DMS79 treated with DMSO at 0.1 percent for 48 hours (cell line): ENCODE measurements at regions not wholly inside any gene's neighbourhood (a gene's known extent, or its start where the extent isn't known, plus 50 kb on each side); places are given as distances from the start of the nearest gene placed in this dataset.
"Not testable (repeated sequence)": the region's sequence is repeated elsewhere in the genome, so short reads cannot be mapped to it uniquely, and the experiment has no call there.

Source experiments
- DNase-seq: peaks from one replicate; lab custom pipeline; 2025; lab: John Stamatoyannopoulos, UW

DNA sequence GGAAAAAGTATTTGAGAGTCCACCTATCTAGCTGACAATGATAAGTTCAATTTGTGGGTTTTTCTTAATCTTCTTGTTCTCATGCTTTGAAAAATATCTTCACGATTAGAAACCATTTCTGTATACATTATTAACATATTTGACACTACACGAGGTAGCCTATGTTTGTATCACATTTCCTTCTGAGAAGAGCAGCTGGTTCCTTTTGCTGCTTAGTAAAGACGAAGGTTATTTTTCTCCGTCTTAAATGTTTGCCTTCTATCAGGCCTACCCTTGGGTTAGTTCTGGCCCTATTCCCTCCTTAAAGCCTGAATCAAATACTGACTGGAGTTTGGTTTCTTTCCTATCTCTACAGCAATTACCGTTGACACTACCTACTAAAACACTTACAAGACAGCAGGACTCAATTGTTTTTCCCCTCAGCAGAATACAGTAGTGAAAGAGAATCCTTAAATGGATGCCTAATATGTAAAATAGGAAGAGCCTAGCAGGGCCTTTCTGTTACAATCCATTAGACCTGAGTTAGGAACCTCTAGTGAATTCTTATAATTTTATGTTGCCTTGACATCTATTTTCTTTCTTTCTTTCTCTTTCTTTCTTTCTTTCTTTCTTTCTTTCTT is 790.4 kb downstream of the EPHA4 start:
- no peak for DNase-seq

DNA sequence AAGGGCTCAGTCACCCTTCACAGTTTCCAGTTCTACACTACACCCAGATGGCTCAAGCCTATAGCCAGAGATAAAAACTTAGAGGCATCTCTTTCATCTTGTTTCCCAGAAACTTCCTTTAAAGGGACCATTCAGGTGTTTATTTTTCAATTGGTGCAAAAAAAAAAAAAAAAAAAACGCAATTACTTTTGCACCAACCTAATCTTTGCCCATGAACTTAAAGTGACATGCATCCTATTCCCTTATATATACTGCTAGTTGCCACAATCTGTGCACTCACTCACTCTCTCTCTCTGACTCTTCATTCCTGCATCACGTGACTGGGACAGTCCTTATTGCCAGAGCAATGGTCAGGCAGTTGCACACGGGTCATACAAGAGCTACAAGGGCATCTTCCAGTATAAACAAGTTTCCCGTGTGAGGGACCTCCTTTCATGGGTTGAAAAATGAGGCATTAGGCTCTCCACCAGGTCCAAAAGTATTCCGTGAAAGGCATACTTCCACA is 789.4 kb downstream of the EPHA4 start:
- DNase-seq, result no peak

DNA sequence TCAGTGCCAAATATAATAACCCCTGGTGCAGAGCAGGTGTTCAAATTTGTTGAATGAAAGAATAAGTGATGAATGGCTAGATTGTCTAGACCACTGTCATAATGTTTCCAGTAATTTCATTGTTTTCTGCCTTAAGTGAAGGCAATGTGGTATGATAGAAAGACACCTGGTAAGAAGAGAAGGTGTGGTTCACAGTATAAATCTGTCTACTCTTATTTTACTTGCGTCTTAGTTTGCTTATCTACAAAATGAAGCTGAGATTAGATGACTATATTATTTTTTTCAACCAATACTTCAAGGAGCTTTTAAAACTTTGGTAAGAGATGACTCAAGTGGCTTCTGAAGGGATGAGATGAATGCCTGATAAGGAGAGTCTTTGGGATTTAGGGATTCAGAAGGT is 788.4 kb downstream of the EPHA4 start:
- no peak for DNase-seq

DNA sequence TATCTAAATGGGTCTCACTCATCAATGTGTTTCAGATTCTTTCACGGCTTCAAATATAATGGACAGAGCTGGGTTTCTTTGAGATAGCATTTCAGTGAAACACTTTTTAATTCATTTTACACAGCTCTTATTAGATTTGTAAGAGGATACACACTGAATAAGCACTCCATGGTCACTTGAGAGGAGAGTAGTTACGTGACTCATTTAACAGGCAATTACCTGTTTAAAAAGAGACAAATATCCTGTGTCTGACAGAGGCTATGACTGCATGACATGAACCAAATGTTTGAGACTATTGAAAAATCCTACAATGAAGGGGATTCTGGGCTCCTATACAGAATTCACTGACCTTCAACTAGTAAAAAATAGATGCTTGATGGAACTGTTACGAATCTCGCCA is 786.9 kb downstream of the EPHA4 start:
- peak; percentile 83 for DNase-seq

DNA sequence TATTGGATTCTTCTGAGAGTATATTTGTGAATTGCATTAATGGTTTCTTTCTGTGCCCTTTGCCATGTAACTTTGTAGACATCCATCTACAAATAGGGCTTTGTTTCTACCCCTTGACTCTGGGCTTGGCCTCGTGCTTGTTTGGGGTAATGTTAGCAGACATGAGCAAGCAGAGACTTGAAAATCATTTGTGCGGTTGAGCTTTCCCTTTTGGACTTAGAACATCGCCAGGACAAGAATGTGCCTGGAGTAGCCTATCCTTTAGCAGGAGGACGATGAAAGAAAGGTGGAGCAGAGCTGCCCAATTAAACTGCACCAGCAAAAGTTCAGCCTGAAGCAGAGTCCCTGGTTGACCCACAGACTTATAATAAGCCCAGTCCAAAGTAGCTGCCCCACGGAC is 785.9 kb downstream of the EPHA4 start:
- DNase-seq, result no peak

DNA sequence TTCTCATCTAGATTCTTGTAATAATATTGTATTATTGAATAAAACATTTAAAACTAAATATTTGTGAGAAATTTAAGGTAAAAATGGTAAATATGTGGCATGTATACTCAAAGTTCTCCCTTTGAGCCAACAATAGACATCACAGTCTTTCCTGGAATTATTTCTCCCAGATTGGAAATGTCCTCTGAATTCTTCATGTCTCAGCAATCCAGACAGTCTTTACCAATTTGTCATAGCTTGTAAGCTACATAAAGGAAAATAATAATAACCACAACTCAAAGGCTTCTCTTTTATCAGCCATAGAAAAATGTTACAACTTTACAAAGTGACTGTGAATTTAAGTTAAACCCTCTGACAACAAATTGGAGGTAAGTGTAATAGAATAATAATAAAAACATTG is 784.9 kb downstream of the EPHA4 start:
- no peak for DNase-seq

DNA sequence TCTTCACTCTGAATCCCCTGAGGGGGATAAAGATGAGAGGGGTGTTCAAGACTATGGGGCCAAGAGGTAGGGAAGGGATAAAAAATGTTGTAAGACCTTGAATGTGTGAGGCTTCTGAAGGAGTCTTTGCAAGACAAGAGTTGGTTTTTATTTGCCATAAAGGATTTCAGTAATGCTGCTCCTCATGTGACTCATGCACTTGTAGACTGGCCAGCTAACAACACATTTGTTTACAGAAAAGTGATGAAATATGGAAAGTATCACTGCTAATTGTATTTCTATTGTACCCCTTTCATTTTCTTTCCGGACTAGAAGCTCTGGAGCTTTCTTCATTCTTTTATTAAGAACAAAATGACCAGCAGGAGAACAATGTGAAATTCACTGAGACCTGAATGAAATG is 782.1 kb downstream of the EPHA4 start:
- no peak for DNase-seq

DNA sequence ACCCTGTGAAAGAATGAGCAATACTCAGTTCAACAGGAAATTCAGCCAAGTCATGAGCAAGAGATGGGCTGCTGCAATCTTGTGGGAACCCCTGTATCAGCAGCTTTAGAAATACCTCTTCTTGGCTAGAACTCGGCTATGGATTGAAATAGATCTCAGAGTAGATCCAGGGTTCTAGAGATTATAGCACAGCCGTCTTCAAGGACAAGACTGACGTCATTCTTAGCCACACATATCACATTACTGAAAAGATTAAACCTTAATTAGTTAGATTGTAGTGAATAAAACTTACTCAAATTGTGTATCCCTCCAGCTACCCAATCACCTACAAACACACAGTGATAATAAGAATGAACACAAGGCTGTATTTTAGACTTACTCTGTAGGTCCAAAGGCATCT is 776.4 kb downstream of the EPHA4 start:
- no peak for DNase-seq

DNA sequence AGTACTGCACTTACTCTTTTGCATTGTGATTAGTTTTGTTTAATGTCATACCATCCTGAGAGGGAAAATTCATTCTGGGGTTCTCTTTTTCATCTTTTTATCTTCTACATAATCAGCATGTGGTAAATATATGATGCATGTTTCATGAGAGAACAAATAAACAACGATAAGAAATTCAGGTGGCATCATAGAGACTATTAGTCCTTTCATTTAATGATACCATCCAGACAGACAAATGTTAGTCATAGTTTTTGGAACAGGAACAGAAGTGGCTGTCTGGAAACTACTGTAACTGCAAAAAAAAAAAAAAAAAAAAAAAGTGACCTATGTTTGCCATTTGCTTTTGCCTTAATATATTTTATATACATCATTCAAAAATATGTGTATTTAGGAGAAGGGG is 761.0 kb downstream of the EPHA4 start:
- DNase-seq, result no peak

DNA sequence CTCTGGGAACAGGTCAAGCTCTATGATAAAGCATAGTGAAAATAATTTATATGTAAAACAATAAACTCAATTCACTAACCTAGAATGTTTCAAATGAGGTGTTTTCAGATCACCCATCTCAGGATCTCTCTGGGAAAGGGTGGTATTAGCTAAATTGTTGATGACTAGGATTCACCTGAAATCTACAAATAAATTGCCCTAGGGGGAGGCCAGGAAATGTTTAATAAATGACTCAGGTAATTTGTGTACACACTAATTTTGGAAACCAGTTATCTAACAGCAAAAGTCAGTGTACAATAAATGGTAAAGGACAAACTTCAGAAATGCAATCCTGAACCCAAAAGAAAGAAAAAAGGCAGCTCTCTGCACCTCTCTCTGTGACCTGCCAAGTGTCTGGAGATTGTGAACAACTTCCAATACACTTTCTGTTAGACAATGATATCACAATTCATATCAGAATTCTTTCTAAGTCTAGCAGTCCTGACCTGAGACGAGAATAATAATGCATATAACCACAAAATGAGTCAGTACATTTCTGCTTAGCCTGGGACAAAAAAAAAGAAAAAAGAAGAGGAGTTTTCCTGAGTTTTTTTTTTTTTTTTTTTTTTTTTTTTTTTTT is 760.0 kb downstream of the EPHA4 start:
- no peak for DNase-seq

DNA sequence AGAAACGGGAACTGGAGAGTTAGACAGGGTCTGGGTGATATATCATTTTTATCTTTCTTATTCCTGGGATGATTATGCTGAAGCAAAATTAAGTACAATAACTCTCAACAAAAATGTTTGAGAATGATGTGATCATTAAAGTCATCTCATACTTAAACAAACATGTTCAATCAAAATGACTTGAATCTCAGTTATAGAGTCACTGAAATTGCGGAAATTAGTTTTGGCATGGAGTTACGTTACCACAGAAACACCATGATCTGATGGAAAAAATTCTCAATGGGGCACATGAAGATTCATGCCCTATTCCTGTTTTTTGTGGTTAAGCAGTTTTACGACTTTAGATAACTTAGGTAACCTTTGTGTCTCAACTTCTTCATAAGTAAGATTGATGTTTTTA is 757.7 kb downstream of the EPHA4 start:
- no peak for DNase-seq

DNA sequence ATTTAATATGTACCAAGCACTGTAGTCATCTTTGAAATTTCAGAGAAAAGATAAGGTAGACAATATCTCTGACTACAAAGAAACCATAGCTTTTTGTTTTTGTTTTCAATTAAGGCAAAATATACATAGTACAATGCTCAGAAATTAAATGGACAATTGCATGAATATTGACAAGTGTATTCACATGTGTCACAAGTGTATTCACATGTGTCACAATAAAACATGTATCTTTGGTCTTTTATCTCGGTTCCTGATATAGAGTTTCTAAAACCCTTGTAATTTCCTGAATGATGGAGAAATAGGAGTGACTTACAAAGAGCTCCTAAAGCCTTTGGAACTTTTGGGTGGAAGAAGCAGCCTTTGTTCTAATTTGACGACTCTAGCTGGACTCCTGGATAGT is 756.4 kb downstream of the EPHA4 start:
- no peak for DNase-seq

DNA sequence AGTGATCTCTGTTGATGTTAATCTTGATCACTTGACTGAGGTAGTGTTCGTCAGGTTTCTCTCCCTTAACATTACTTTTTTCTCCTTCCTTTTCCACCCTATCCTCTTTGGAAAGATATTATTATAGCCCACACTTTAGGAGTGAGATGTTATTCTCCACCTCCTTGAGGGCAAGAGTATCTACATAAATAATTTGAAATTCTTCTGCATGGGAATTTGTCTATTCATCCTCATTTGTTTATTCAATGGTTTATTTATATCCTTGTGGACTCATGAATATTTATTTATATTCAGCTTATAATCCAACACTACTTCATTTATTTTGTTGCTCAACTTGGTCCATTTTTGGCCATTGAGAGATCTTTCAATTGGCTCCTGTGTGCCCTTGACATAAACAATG is 750.4 kb downstream of the EPHA4 start:
- DNase-seq, result no peak

DNA sequence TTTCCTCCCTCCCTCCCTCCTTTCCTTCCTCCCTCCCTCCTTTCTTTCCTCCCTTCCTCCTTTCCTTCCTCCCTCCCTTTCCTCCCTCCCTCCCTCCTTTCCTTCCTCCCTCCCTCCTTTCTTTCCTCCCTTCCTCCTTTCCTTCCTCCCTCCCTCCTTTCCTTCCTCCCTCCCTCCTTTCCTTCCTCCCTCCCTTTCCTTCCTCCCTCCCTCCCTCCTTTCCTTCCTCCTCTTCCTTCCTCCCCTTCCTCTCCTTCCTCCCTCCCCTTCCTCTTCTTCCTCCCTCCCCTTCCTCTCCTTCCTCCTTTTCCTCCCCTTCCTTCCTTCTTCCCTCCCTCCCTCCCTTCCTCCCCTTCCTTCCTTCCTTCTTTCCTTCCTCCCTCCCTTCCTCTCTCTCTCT is 748.5 kb downstream of the EPHA4 start:
- DNase-seq, result not testable (repeated sequence)

DNA sequence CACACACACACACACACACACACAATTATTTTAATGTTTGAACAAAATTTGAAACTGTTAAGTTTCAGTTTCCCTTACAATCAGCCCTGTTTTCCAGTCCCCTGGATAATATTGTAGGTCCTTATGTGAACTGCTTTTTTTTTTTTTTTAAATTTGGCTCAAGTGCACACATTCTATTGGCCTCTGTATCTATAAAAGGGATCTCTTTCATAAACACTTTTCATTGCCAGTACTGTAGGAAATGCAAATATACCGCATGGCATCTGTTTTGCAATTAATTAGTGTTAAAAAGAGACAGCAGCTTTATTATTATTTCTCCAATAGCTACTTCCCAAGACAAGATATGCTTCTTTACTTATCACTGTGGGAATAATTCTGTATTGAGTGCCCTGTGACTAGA is 738.7 kb downstream of the EPHA4 start:
- DNase-seq, result no peak

DNA sequence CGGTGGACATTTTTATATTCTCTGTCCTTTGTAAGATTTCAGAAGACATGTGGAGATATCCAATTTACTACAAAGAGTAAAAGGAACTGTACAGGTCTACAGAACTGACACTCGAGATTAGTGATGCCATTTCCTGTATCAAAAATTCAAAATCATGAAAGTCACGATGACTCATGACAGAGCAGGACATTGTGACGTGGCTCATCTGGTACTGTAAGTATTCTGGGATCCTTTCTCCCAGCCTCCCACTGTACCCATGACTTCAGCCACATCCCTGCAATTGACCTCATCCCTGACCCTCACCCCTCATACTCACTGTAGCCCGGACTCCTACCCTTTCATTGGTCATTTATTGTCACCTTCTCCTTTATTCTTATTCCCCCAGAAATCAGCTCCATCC is 736.5 kb downstream of the EPHA4 start:
- DNase-seq, result no peak

DNA sequence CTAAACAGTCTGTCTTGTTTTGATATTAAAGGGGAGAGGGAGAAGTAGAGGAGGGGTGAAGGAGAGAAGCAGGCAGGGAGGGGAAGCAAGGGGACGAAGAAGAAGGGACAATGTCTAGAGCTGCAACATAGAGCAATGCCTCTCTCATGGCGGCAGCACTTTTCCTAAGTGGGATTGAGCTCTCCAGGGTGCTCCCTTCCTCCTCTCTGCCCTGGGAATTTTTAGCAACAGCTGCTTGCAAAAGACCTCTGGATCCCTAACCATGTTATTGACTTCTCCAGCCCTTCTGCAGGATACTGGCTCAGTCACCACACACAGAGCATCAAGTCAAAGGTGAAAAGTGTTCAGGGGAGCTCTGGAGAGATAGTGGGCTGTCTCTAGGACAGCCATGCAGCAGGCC is 734.9 kb downstream of the EPHA4 start:
- DNase-seq, result no peak

DNA sequence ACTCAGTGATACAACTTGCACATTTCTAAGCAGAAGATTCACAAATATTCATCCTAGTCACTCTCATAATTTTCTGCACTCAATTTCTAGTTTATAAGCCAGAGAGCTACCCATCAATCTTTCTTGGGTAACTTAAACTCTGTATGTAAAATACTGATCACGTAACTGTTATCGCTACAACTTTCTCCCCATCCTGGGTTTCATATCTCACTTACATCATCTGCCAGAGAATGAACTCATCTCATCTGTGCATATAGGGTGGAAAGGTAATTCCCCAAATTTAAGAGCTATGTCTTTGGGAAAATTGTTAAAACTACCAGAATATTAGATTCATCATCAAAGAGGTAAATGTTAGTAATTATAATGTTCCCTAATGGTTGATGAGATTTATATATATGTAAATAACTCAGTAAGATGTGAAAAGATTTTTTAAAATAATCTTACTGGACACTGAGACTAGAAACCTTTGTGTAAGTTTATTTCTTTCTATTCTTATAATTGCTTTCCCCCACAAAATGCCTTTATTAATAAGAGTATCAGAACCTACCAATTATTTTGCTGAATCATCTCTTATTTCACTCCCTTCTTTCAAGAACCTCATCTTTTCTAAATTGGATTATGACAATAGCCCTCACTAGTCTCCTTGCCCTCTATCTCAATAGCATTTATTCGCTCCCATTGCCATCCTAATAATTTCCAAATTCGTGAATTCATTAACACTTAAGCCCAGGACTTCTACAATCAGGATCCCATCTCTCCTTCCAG is 729.0 kb downstream of the EPHA4 start:
- DNase-seq, result no peak

DNA sequence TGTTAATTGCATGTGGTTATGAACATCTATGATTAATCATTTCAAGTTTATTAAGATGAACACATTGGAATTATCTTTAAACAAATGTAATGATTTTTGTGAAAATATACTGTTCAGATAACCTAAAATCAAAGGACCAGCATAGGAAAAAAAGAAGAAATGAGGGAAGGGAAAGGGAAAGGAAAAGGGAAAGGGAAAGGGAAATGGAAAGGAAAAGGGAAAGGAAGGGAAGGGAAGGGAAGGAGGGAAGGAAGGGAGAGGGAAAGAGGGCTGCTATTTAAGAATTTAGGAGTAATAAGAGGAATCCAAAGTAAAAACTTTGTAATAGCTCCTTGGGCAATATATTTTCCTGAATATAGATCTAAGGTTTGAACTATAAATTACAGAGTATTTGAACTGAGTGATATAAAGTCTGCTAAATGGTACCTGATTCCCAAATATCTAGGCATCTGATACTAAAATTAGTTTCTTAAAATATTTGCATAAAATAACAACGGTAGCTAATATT is 726.3 kb downstream of the EPHA4 start:
- no peak for DNase-seq

DNA sequence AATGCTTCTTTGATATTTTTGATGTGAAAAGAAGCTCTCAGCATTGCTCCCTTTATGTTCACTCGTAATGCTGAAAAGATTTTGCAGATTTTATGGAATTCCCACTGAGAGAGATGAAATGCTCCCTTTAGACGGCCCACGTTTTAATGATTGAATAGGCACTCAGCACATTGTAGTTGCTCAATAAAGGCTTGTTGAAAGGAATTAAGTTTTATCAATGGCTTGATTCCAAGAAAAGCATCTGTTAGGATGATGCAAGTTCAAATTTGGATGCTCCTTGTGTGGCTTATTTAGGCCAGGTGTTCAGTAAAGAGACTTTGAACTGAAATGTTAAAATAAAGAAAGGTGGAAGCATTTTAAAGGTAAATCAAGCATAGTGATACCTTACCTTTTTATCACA is 725.1 kb downstream of the EPHA4 start:
- DNase-seq, result no peak

DNA sequence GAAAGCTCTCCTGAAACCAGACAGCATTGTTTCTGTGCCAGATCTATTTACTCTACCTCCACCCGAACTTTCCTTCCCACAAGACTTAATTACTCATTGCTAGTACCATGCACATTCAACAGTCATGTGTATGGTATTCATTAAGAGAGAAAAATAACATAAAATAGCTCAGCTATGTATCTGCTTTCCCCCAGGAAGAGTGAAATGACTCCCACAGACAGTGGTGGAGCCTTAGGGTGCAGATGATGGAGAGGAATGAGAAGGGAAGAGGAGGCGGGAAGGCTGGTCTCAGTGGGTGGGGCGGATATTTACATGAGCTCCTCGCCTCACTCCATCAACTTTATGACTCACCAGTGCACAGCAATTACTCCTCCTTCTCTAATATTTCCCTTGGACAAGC is 724.5 kb downstream of the EPHA4 start:
- peak; percentile 31 for DNase-seq

DNA sequence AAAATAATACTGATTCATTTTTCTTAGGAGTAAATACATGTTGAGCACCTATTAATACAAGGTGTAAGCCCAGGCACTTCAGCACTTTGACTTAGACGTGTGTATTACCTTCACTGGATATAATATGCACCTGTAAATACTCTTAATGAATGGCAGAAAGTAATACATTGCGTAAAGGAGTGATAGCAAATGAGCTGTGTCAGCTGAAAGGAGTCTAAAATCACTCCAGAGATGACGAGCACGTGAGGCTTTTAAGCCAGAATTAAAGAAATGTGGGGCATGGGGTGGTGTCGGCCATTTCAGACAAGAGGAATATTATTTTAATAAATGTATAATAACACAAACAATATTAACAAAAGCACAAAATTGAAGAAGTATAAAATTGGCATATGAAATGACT is 722.7 kb downstream of the EPHA4 start:
- no peak for DNase-seq

DNA sequence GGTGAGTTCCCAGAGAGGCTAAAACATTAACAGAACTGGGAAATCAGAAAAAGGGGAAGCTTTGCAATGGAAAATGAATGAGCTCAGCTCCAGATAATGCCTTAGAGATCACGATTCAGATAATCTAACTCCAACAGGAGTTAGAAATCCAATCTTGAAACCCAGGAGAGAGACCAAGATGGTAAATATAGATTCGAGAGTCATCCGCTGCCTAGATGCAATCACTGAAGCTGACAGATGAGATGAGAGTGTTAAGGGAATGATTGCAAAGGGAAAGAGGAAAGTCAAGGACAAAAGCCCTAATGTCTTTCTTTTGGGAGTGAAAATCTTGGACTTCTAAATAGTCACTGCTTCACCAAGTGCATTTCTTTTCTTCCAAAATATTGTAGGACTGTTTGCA is 722.0 kb downstream of the EPHA4 start:
- no peak for DNase-seq
